HG03039 (cell line): ENCODE measurements at regions not wholly inside any gene's neighbourhood (a gene's known extent, or its start where the extent isn't known, plus 50 kb on each side); places are given as distances from the start of the nearest gene placed in this dataset.

Source experiments
- ATAC-seq: cut with Tn5 transposase; IDR thresholded peaks from one replicate; pipeline ENCODE4 v1.9.1; 2021; ENCODE audit warnings: mild to moderate bottlenecking, moderate library complexity; ENCODE audit not compliant: unreplicated experiment

GRCh38 chr10:59125666-59126065 is 50.8 kb upstream of the PHYHIPL start:
- no peak for ATAC-seq

DNA sequence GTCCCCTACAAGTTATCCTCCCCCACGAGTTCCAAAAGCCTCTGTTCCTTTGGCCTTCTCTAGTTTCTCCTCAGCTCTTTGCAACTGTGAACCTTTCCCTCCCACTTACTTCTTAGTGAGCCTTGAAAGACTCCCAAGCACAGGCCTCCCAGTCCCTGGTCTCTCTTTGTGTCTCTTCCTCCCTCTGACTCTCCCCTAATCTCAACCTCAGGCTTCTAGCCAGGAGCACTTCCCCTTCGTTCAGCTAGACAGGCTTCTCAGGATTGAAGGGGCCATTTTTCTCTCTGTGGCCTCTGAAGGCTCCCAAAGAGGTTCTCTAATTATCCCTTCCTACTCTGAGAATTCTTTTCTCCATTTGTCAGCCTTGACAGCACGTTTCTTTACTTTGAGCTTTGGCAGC is 50.2 kb upstream of the PHYHIPL start:
- no peak for ATAC-seq
